ENCODE measurements at regions not wholly inside any gene's neighbourhood (a gene's known extent, or its start where the extent isn't known, plus 50 kb on each side); places are given as distances from the start of the nearest gene placed in this dataset.

DNA sequence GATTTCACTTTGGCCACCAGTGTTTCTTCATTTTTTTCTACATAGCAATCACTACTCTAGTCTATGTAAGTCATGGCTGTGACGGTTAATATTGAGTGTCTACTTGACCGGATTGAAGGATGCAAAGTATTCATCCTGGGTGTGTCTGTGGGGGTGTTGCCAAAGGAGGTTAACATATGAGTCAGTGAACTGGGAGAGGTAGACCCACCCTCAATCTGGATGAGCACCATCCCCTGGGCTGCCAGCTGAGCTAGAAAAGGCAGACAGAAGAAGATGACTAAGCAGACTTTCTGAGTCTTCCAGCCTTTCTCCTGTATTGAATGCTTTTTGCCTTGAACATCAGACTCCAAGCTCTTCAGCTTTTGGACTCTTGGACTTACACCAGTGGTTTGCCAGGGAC, 265.0 kb upstream of the SLC8A1 start:
- Histone ChIP-seq H3K27ac (no peak overlapping the region), H3K9me3 (no peaks in the 10 kb centered on the region), H3K4me1 (no peaks in the 10 kb centered on the region), H3K4me3 (replicated peaks in 1 of 3) (no peak overlapping the region), H3K27me3 (no peaks in the 10 kb centered on the region), H3K36me3 (no peaks in the 10 kb centered on the region)
- intact Hi-C loops (cut with DNase I): no loop called here
- no peak for TF ChIP-seq POLR2A (IDR thresholded peaks at IDR 0.05)
- TF ChIP-seq, protein P1, sequence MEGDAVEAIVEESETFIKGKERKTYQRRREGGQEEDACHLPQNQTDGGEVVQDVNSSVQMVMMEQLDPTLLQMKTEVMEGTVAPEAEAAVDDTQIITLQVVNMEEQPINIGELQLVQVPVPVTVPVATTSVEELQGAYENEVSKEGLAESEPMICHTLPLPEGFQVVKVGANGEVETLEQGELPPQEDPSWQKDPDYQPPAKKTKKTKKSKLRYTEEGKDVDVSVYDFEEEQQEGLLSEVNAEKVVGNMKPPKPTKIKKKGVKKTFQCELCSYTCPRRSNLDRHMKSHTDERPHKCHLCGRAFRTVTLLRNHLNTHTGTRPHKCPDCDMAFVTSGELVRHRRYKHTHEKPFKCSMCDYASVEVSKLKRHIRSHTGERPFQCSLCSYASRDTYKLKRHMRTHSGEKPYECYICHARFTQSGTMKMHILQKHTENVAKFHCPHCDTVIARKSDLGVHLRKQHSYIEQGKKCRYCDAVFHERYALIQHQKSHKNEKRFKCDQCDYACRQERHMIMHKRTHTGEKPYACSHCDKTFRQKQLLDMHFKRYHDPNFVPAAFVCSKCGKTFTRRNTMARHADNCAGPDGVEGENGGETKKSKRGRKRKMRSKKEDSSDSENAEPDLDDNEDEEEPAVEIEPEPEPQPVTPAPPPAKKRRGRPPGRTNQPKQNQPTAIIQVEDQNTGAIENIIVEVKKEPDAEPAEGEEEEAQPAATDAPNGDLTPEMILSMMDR (IDR thresholded peaks at IDR 0.05): no peak
- no peak for DNase-seq
- 80 to 89% methylated on average over 2 of the region's 2 CpGs for WGBS, 2 donors

DNA sequence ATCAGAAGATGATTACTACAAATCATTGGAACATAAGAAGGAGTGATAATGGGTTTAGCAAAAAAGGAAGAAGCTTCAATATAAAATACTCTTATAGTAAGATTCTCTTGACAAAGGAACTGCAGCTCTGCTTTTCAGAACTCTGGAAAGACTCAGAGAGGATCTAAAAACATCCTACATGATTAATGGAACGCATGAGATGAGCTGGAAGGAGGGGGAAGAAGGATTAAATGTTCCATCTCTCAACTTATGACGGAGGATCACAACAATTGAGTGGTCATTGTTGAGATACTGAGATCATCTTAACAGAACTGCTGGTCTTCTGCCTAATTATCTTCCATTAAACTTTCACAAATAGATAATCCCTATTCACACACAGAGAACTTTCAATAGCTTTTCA, 267.5 kb upstream of the SLC8A1 start:
- Histone ChIP-seq H3K4me1 (no peaks in the 10 kb centered on the region), H3K4me3 (replicated peaks in 1 of 3) (no peak overlapping the region), H3K27ac (no peak overlapping the region), H3K9me3 (no peaks in the 10 kb centered on the region), H3K36me3 (no peaks in the 10 kb centered on the region), H3K27me3 (no peaks in the 10 kb centered on the region)
- no peak for TF ChIP-seq POLR2A (IDR thresholded peaks at IDR 0.05)
- TF ChIP-seq, protein P1 (IDR thresholded peaks at IDR 0.05): no peak
- intact Hi-C loops (cut with DNase I): no loop called here
- 61 to 69% methylated on average over 2 of the region's 2 CpGs for WGBS, 2 donors
- no peak for DNase-seq

DNA sequence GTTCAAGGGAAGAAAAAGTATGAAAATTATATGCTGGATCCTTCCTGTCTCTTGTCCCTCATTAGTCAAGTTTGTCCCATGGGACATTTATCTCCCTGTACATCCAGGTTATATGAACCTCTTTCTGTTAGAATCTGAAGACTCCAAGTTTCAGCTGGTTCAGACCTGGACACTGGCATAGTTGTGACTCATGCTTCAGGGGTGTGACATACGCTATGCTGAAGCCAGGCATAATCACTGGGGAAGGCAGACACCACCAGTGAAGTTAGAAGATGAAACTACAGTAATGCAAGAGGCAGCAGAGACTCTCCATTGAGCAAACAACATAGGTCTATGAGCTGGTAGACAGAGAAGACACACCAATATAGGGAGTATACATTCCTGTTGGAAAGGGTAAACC, 269.7 kb upstream of the SLC8A1 start:
- intact Hi-C loops (cut with DNase I): no loop called here
- Histone ChIP-seq H3K4me3 (replicated peaks in 1 of 3) (no peak overlapping the region), H3K27ac (no peak overlapping the region), H3K36me3 (no peaks in the 10 kb centered on the region), H3K9me3 (no peaks in the 10 kb centered on the region), H3K27me3 (no peaks in the 10 kb centered on the region), H3K4me1 (no peaks in the 10 kb centered on the region)
- no peak for DNase-seq
- 84 to 92% methylated on average over 1 of the region's 1 CpG for WGBS, 2 donors
- TF ChIP-seq, protein P1 (IDR thresholded peaks at IDR 0.05): no peak
- no peak for TF ChIP-seq POLR2A (IDR thresholded peaks at IDR 0.05)

- 38 to 39% methylated on average over 1 of the region's 1 CpG for WGBS, 2 donors
- DNase-seq: no peak
- Histone ChIP-seq H3K4me3 (replicated peaks in 1 of 3) (no peak overlapping the region), H3K36me3 (no peaks in the 10 kb centered on the region), H3K4me1 (no peaks in the 10 kb centered on the region), H3K27me3 (no peaks in the 10 kb centered on the region), H3K9me3 (no peaks in the 10 kb centered on the region), H3K27ac (no peak overlapping the region)
- intact Hi-C loops (cut with DNase I): no loop called here
- no peak for TF ChIP-seq POLR2A (IDR thresholded peaks at IDR 0.05)
- TF ChIP-seq, protein P1 (IDR thresholded peaks at IDR 0.05): no peak
Measured at GRCh38 chr2:40723194-40723593, 271.3 kb upstream of the SLC8A1 start.

DNA sequence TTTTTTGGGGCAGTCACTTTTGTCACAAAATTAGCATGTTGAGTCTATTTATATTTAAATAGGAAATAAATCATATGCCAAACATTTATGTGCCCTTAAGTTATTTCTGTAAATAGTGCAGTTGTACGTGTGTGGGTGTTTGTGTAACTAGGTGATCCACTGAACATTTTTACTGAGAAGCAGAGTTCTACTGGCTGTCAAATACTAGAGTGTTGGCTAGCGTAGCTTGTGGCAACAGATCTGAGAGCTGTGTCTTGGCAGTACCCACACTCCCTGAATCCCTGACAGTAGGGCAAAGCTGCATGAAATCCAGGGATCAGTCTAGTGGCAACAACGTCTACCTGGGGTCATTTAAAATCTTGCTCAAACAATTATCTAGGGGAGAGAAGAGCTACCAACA, 273.1 kb upstream of the SLC8A1 start:
- no peaks in the 10 kb centered on the region for H3K4me1 ChIP-seq
- no peaks in the 10 kb centered on the region for H3K9me3 ChIP-seq
- no peak overlapping the region for H3K27ac ChIP-seq
- DNase-seq: no peak
- TF ChIP-seq, protein P1 (IDR thresholded peaks at IDR 0.05): no peak
- no peak for TF ChIP-seq POLR2A (IDR thresholded peaks at IDR 0.05)
- no peaks in the 10 kb centered on the region for H3K36me3 ChIP-seq
- no peak overlapping the region for H3K4me3 ChIP-seq (replicated peaks in 1 of 3)
- intact Hi-C loops (cut with DNase I): no loop called here
- no peaks in the 10 kb centered on the region for H3K27me3 ChIP-seq
- 63 to 64% methylated on average over 3 of the region's 3 CpGs for WGBS, 2 donors

Measured in thyroid gland (tissue), 4 donors.